ENCODE measurements at regions not wholly inside any gene's neighbourhood (a gene's known extent, or its start where the extent isn't known, plus 50 kb on each side); places are given as distances from the start of the nearest gene placed in this dataset.

- peak; percentile 88 for DNase-seq
Measured at GRCh38 chr16:72444696-72445095, 272.7 kb upstream of the PMFBP1 start.

DNA sequence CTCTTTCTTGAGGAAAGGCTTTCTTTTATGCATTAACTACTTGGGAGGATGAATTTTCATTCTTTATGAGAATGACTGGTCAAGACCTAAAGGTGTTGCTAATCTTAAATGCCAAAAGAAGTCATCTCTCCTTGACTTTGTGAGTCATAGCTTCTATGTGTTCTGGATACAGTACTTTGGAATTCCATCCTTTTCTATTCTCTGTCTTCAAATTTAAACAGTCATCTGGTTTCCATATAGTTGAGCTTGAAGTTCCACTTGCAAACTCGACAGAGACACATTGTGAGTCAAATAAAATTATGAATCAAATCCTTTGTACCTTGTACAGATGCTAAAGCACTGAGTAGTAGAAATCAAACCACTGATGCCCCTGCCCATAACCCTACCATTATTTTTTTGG, 271.9 kb upstream of the PMFBP1 start:
- DNase-seq, result no peak

DNA sequence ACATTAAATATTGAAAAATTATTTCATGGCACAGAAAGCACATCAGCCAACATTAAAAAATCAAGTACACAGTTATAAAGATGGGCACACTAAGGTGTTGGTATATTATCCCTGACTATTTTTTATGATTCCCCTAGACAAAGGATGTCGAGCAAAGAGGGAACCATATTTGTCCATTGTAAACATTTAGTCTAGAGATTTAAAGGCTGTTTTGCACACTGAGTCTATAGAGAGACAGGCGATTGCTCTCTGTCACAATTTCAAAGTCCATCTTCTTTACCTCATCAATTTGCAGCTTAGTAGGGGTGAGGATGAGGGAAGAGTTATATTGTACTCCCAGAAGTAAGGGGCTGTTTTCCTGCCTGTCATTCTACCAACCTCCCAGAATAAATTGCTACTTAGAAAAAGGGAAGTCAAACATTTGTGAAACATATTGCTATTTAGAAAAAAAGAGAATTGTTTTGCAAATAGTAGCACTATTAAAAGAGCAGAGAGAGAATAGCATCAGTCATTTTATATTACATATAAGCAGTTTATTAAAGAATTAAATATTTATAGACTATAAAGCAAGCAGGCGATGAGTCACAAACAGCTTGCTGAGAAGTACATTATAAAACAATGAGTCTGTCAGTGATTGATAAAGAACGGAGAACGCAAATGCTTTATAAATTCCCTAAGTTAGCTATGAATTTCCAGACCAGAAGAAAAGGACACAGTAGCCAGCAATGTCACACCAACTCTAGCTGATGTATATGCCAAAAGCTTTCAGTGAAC, 270.6 kb upstream of the PMFBP1 start:
- peak; percentile 57 for DNase-seq

GRCh38 chr16:72437891-72438290, 265.9 kb upstream of the PMFBP1 start:
- DNase-seq, result no peak

GRCh38 chr16:72434159-72434558, 262.2 kb upstream of the PMFBP1 start:
- peak; percentile 8 for DNase-seq

- DNase-seq, result no peak
Measured at GRCh38 chr16:72430121-72430520, 258.2 kb upstream of the PMFBP1 start.

DNA sequence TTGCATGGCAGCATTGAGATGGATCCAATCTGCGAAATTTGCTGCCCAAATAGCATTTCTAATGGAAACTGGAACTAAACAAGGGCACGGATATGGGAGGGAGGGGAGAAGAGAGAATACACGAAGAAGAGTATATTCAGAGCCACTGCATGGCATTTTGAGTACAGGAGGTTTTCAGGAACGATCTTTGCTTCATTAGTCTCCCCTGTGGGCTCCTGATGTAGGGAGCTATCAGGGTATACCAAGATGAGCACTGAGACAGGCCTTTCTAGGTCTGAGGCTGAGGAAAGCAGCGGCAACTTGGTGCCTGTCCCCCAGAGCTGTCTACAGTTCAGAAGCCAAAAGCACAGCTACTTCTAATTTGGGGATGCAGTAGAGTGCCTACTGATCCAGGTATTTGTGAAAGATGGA, 257.7 kb upstream of the PMFBP1 start:
- DNase-seq, result no peak

DNA sequence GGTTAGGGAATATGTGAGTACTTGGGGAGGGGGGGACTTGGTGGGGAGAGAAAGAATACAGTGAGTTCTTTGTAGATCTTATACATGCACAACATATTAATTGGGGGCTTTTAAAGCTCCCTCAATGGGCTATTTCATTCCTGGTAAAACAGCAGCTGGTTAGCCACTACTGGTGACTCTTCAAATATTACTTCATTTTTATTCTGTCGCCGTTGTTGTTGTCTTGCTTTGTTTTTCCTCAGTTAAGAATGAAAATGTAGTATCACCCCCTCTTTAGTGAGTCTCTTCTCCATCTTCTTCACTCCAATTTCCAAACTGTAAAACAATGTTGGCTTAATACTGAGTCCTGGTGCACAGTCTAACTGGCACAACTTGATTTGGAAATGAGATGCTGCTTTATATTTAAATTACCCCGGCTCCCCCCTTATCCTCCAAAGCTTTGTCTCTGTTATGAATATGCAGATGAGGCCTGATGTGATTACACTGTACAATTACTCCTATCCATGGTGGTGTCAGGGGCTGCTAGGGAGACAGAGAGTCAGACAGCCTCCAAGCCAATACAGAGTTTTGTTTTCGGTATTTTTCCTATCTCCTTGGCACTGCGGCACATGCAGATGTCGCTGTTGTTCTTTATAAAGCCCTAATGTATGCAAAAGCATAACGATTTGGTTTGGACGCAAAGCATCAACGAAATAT, 256.9 kb upstream of the PMFBP1 start:
- no peak for DNase-seq

- no peak for DNase-seq
Measured at GRCh38 chr16:72427783-72428331, 255.9 kb upstream of the PMFBP1 start.

- DNase-seq, result no peak
Measured at GRCh38 chr16:72427051-72427782, 255.3 kb upstream of the PMFBP1 start.

- no peak for DNase-seq
Measured at GRCh38 chr16:72426386-72426785, 254.4 kb upstream of the PMFBP1 start.

GRCh38 chr16:72425571-72426341, 253.8 kb upstream of the PMFBP1 start:
- no peak for DNase-seq

- no peak for DNase-seq
Measured at GRCh38 chr16:72424757-72425156, 252.8 kb upstream of the PMFBP1 start.

- no peak for DNase-seq
Measured at GRCh38 chr16:72422308-72422897, 250.4 kb upstream of the PMFBP1 start.

DNA sequence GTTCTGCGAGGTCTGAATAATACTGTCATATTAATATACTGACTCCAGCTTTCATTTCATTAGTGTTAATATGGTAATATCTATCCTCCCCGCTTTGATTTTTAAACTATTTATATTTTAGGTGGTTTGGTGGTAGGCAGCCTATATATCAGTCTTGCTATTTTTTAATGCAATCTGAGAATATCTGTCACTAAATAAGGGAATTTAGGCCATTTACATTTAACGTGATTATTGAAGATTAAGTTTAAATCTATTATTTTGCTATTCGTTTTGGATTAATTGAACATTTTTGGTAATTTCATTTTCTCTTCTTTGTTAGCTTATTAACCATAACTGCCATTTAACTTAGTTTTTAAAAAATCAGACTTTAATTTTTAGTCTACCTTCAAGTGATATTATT, 247.7 kb upstream of the PMFBP1 start:
- DNase-seq, result no peak

- no peak for DNase-seq
Measured at GRCh38 chr16:72415379-72415778, 243.4 kb upstream of the PMFBP1 start.

- DNase-seq, result no peak
Measured at GRCh38 chr16:72410492-72410891, 238.5 kb upstream of the PMFBP1 start.

GRCh38 chr16:72409423-72409822, 237.5 kb upstream of the PMFBP1 start:
- DNase-seq, result no peak

DNA sequence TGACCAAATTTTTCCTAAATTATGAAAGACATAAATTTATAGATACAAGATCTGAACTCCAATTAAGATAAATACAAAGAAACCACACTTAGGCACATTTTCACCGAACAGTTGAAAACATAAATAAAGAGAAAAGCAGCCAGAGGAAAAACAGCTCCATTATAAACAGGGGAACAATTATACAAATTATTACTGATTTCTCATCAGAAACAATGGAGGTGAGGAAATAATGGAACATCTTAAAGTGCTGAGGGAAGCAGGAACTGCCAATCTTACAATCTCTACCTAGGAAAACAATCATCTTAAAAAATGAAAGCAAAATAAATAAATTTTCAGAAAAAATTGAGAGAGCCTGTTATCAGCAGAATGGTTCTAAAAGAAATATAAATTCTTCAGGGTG, 234.4 kb upstream of the PMFBP1 start:
- no peak for DNase-seq

DNA sequence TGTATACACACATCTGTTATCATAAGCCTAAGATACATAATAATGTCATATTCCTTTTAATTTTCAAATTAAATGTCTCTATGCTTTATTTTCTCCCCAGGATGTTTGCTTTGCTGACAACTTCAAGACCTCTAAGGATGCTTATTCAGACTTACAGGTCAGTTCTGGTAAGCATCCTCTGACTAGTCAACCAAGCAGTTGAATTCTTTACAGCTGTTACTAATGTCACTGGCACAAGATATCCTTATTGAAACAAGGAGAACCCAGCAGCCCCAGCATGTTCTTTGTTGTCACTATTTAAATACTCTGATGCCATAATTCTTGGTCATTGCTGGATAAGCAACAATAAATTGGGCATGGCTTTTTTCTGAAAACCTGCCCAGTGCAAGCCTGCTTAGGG, 232.3 kb upstream of the PMFBP1 start:
- DNase-seq, result no peak

DNA sequence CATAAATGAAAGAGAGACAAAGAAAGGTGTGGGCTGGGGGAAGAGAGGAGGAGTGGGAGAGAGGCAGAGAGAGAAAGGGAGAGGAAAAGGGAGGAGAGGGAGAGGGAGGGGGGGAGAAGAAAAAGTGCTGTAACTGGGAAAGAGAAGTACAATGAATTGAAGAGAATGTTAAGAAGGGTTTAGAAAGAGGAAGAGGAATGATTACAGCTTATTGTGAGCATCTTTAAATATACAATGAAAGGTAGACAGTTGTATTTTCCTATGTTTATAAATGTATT, 229.1 kb upstream of the PMFBP1 start:
- DNase-seq, result no peak

- DNase-seq, result peak; percentile 63
Measured at GRCh38 chr16:72400257-72401083, 228.5 kb upstream of the PMFBP1 start.

All from MV-4-11 (cell line).